Coronary artery (tissue), 2 donors: ENCODE measurements at regions not wholly inside any gene's neighbourhood (a gene's known extent, or its start where the extent isn't known, plus 50 kb on each side); places are given as distances from the start of the nearest gene placed in this dataset.
A peak's percentile ranks its signal among the peaks of the same experiment; 100 is the strongest.

Source experiments
- DNase-seq: peaks from one replicate; pipeline ENCODE4 v3.0.0-alpha.2; 2017; ENCODE audit warnings: low spot score
- H3K27ac ChIP-seq, 2 donors: fragments of 200-600 bp; sonication (generic); one replicate each; pipeline ENCODE4 v1.5.1; 2016 to 2019
- H3K4me3 ChIP-seq: fragments of 200-600 bp; sonication (generic); 2 replicates; pipeline ENCODE4 v1.5.1; 2016; ENCODE audit warnings: mild to moderate bottlenecking, moderate library complexity
- TF ChIP-seq, protein P1 (sequence below): fragments of 200-600 bp; sonication (generic); IDR thresholded peaks from one replicate; pipeline ENCODE4 v1.5.1; 2019; ENCODE audit warnings: antibody characterized with exemption

- Histone ChIP-seq H3K27ac (no peak overlapping the region), H3K4me3 (no peak overlapping the region)
- no peak for DNase-seq
- TF ChIP-seq, protein P1, sequence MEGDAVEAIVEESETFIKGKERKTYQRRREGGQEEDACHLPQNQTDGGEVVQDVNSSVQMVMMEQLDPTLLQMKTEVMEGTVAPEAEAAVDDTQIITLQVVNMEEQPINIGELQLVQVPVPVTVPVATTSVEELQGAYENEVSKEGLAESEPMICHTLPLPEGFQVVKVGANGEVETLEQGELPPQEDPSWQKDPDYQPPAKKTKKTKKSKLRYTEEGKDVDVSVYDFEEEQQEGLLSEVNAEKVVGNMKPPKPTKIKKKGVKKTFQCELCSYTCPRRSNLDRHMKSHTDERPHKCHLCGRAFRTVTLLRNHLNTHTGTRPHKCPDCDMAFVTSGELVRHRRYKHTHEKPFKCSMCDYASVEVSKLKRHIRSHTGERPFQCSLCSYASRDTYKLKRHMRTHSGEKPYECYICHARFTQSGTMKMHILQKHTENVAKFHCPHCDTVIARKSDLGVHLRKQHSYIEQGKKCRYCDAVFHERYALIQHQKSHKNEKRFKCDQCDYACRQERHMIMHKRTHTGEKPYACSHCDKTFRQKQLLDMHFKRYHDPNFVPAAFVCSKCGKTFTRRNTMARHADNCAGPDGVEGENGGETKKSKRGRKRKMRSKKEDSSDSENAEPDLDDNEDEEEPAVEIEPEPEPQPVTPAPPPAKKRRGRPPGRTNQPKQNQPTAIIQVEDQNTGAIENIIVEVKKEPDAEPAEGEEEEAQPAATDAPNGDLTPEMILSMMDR: no peak
Observed at GRCh38 chr14:104447750-104448149, 131.8 kb upstream of the C14orf180 start.

DNA sequence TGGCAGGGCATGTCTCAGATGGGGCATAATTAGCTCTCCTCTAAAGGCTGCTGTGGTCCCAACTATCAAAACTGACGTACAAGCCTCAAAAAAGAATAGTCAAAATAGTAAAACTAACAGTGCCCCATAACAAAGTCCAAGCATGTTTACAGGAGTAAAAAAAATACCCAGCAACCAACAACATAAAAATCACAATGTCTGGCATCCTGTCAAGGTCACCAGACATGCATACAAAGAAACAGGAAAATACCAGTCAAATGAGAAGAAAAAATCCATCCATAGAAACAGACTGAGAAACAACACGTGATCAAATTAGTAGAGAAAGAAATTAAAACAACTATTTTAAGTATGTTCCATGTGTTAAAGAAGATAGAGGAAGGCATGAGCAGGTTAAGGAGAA lies 131.2 kb upstream of the C14orf180 start:
- TF ChIP-seq, protein P1: no peak
- Histone ChIP-seq H3K4me3 (no peak overlapping the region), H3K27ac (no peak overlapping the region)
- DNase-seq: no peak

DNA sequence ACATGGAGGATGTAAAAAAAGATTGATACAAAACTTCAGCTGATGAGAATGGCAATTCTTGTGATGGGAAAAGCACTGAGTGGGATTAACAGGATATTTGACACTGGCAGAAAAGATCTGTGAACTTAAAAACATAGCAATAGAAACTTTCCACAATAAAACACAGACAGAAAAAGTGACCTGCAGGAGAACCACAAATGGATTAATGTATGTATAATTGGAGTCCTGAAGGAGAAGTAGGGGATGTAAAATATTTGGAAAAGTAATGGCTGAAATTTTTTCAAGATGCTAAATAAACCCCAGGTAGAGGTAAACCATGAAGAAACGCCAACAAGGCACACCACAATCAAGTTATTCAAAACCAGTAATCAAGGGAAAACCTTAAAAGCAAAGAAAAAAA lies 130.8 kb upstream of the C14orf180 start:
- TF ChIP-seq, protein P1: no peak
- no peak overlapping the region for H3K27ac ChIP-seq
- no peak overlapping the region for H3K4me3 ChIP-seq
- DNase-seq: no peak

- H3K4me3 ChIP-seq: no peak overlapping the region
- TF ChIP-seq, protein P1: no peak
- no peak overlapping the region for H3K27ac ChIP-seq
- DNase-seq: peak; percentile 62
Observed at GRCh38 chr14:104450811-104451401, 128.7 kb upstream of the C14orf180 start.

DNA sequence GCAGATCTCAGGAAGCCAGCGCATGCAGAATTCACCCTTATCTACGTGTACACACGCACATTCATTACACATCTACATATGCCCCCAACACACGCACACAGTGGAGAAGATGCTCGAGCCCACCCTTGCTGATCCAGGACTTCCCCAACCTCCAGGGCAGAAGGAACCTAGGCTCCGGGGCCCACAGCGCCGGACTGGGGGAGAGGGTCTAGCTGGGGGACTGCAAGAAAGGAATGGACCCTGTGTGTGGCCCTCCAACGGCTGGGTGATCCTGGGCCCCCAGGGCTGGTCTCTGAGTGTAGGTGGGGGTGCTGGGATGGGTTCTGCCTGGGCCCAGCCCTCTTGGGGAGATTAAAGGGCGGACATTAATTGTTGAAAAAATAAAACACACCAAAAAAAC lies 128.1 kb upstream of the C14orf180 start:
- TF ChIP-seq, protein P1: no peak
- Histone ChIP-seq H3K4me3 (no peak overlapping the region), H3K27ac (no peak overlapping the region)
- DNase-seq: peak; percentile 59

DNA sequence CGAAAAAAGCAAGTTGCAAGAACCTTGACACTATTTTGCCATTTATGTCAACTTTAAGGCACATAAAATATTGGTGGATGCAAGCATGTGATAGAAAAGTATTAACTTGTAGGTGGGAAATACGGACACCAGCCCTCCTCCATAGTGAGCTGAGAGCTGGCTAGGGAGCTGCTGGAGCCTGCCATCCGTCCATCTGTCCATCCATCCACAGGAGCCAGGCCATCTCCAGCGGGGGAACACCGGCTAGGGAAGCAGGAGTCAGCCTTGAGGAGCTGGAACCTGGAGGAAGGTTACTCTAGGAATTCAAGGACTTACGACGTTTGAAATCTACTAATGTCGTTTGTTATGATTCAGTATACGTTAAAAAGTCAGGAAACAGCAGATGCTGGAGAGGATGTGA lies 120.7 kb upstream of the C14orf180 start:
- TF ChIP-seq, protein P1: no peak
- H3K4me3 ChIP-seq: no peak overlapping the region
- no peak overlapping the region for H3K27ac ChIP-seq
- DNase-seq: no peak

DNA sequence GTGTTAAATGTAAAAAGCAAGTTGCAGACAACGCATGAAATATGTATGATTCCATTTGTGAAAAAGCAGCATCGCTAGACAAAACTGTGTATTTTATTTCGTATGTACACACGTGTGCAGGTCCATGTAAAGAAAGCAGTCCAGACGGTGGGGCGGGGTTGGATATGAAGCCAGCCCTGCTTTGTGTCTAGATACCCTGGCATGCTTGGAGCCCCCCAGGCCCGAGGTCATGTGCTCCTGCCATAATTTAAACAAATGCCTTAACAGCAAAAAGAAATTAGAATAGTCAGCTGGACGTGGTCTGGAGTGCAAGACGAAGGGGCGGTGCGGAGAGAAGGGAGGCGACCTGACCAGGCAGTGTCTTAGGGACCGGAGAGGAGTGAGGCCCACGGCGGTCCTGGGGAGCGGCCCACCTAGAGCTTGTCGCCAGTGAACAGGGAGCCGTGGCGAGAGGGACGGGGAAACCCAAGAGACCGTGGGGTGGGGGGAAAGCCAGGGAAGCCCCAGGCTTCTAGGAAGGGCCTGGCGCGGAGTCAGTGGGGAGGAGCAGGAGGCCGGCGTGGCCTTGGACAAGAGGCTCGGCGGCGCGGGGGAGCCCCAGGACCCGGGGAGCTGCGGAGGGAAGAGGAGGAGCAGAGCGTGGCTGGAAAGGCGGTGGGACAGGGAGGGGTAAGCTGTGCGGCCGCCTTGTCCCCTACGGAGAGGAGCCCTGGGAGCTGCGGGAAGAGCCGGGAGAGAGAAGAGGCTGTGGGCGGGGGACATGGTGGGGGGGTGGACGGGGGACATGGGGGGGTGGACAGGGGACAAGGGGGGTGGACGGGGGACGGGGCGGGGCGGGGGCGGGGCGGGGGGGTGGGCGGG lies 118.5 kb upstream of the C14orf180 start:
- H3K27ac ChIP-seq: no peak overlapping the region
- DNase-seq: peak; percentile 66
- TF ChIP-seq, protein P1: no peak
- peak overlapping the region; percentile 40 for H3K4me3 ChIP-seq
